ENCODE measurements at regions not wholly inside any gene's neighbourhood (a gene's known extent, or its start where the extent isn't known, plus 50 kb on each side); places are given as distances from the start of the nearest gene placed in this dataset.
A peak's percentile ranks its signal among the peaks of the same experiment; 100 is the strongest.

GRCh38 chr7:155169498-155170065, 99.5 kb downstream of the HTR5A start:
- H3K36me3 ChIP-seq, result no peaks in the 10 kb centered on the region
- DNase-seq, result no peak
- no peaks in the 10 kb centered on the region for H3K9me3 ChIP-seq
- no peaks in the 10 kb centered on the region for H3K27me3 ChIP-seq
- no peak overlapping the region for H3K4me3 ChIP-seq

- DNase-seq, result no peak
- no peaks in the 10 kb centered on the region for H3K36me3 ChIP-seq
- H3K9me3 ChIP-seq, result no peaks in the 10 kb centered on the region
- H3K4me3 ChIP-seq, result no peak overlapping the region
- H3K27me3 ChIP-seq, result no peaks in the 10 kb centered on the region
Observed at GRCh38 chr7:155170331-155170730, 100.2 kb downstream of the HTR5A start.

GRCh38 chr7:155172141-155172540, 102.0 kb downstream of the HTR5A start:
- Histone ChIP-seq H3K9me3 (no peaks in the 10 kb centered on the region), H3K36me3 (no peaks in the 10 kb centered on the region), H3K27me3 (no peaks in the 10 kb centered on the region), H3K4me3 (no peak overlapping the region)
- DNase-seq, result no peak

GRCh38 chr7:155173905-155174304, 103.8 kb downstream of the HTR5A start:
- no peaks in the 10 kb centered on the region for H3K9me3 ChIP-seq

GRCh38 chr7:155178096-155178495, 108.0 kb downstream of the HTR5A start:
- no peak for DNase-seq
- Histone ChIP-seq H3K36me3 (no peaks in the 10 kb centered on the region), H3K9me3 (no peaks in the 10 kb centered on the region), H3K4me3 (no peak overlapping the region), H3K27me3 (no peaks in the 10 kb centered on the region)

More at GRCh38 chr7:155173905-155174304, 103.8 kb downstream of the HTR5A start:
- no peak for DNase-seq
- Histone ChIP-seq H3K4me3 (no peak overlapping the region), H3K36me3 (no peaks in the 10 kb centered on the region), H3K27me3 (no peaks in the 10 kb centered on the region)

GRCh38 chr7:155181768-155182167, 111.6 kb downstream of the HTR5A start:
- H3K9me3 ChIP-seq, result no peaks in the 10 kb centered on the region
- no peak for DNase-seq
- H3K27me3 ChIP-seq, result no peaks in the 10 kb centered on the region
- H3K4me3 ChIP-seq, result no peak overlapping the region
- H3K36me3 ChIP-seq, result no peaks in the 10 kb centered on the region

GRCh38 chr7:155182406-155182970, 112.4 kb downstream of the HTR5A start:
- Histone ChIP-seq H3K4me3 (no peak overlapping the region), H3K9me3 (no peaks in the 10 kb centered on the region), H3K36me3 (no peaks in the 10 kb centered on the region), H3K27me3 (no peaks in the 10 kb centered on the region)
- DNase-seq, result no peak

- no peaks in the 10 kb centered on the region for H3K36me3 ChIP-seq
- no peak for DNase-seq
- H3K27me3 ChIP-seq, result no peaks in the 10 kb centered on the region
- no peak overlapping the region for H3K4me3 ChIP-seq
- no peaks in the 10 kb centered on the region for H3K9me3 ChIP-seq
Observed at GRCh38 chr7:155183655-155184054, 113.5 kb downstream of the HTR5A start.

- H3K4me3 ChIP-seq, result no peak overlapping the region
- H3K27me3 ChIP-seq, result no peaks in the 10 kb centered on the region
- no peak for DNase-seq
- no peaks in the 10 kb centered on the region for H3K9me3 ChIP-seq
- H3K36me3 ChIP-seq, result no peaks in the 10 kb centered on the region
Observed at GRCh38 chr7:155184923-155185322, 112.8 kb upstream of the INSIG1 start.

- H3K4me3 ChIP-seq, result no peak overlapping the region
- H3K27me3 ChIP-seq, result no peaks in the 10 kb centered on the region
- H3K9me3 ChIP-seq, result no peaks in the 10 kb centered on the region
- H3K36me3 ChIP-seq, result no peaks in the 10 kb centered on the region
- no peak for DNase-seq
Observed at GRCh38 chr7:155187061-155187785, 110.5 kb upstream of the INSIG1 start.

GRCh38 chr7:155188357-155188756, 109.3 kb upstream of the INSIG1 start:
- no peak for DNase-seq
- Histone ChIP-seq H3K36me3 (no peaks in the 10 kb centered on the region), H3K4me3 (no peak overlapping the region), H3K9me3 (no peaks in the 10 kb centered on the region), H3K27me3 (no peaks in the 10 kb centered on the region)

- Histone ChIP-seq H3K9me3 (no peaks in the 10 kb centered on the region), H3K36me3 (no peaks in the 10 kb centered on the region), H3K4me3 (no peak overlapping the region), H3K27me3 (no peaks in the 10 kb centered on the region)
- DNase-seq, result no peak
Observed at GRCh38 chr7:155188821-155189581, 108.7 kb upstream of the INSIG1 start.

- Histone ChIP-seq H3K9me3 (no peaks in the 10 kb centered on the region), H3K4me3 (no peak overlapping the region), H3K27me3 (no peaks in the 10 kb centered on the region), H3K36me3 (no peaks in the 10 kb centered on the region)
- DNase-seq, result no peak
Observed at GRCh38 chr7:155189590-155189989, 108.1 kb upstream of the INSIG1 start.

- Histone ChIP-seq H3K36me3 (no peaks in the 10 kb centered on the region), H3K27me3 (no peaks in the 10 kb centered on the region), H3K4me3 (no peak overlapping the region), H3K9me3 (no peaks in the 10 kb centered on the region)
- DNase-seq, result peak; percentile 32
Observed at GRCh38 chr7:155190688-155191087, 107.0 kb upstream of the INSIG1 start.

- Histone ChIP-seq H3K36me3 (no peaks in the 10 kb centered on the region), H3K4me3 (no peak overlapping the region), H3K9me3 (no peaks in the 10 kb centered on the region), H3K27me3 (no peaks in the 10 kb centered on the region)
- no peak for DNase-seq
Observed at GRCh38 chr7:155191137-155191536, 106.5 kb upstream of the INSIG1 start.

- Histone ChIP-seq H3K4me3 (no peak overlapping the region), H3K27me3 (no peaks in the 10 kb centered on the region), H3K36me3 (no peaks in the 10 kb centered on the region), H3K9me3 (no peaks in the 10 kb centered on the region)
- DNase-seq, result no peak
Observed at GRCh38 chr7:155191901-155192478, 105.7 kb upstream of the INSIG1 start.

All from MG63 (cell line).